ENCODE measurements at regions not wholly inside any gene's neighbourhood (a gene's known extent, or its start where the extent isn't known, plus 50 kb on each side); places are given as distances from the start of the nearest gene placed in this dataset.

DNA sequence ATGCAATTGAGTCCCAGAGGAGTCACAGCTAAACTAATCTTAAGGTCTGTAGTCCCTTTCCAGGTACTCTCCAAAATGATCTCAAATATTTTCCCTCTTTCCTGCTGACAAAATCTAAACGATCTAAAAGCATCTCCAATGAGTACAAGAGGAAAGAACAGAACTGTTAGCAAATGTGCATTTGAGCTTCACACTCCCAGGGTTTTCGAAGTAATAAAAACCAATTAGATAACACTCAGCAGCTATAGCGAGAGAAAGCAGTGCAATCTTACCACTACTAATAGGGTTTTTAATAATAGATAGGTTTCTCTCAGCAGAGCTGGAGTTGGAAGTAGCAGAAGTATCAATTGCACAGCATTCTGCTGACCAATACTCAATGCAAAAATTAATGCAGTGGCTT lies 995.4 kb downstream of the TUSC7 start:
- TF ChIP-seq, protein P1, sequence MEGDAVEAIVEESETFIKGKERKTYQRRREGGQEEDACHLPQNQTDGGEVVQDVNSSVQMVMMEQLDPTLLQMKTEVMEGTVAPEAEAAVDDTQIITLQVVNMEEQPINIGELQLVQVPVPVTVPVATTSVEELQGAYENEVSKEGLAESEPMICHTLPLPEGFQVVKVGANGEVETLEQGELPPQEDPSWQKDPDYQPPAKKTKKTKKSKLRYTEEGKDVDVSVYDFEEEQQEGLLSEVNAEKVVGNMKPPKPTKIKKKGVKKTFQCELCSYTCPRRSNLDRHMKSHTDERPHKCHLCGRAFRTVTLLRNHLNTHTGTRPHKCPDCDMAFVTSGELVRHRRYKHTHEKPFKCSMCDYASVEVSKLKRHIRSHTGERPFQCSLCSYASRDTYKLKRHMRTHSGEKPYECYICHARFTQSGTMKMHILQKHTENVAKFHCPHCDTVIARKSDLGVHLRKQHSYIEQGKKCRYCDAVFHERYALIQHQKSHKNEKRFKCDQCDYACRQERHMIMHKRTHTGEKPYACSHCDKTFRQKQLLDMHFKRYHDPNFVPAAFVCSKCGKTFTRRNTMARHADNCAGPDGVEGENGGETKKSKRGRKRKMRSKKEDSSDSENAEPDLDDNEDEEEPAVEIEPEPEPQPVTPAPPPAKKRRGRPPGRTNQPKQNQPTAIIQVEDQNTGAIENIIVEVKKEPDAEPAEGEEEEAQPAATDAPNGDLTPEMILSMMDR (IDR thresholded peaks at IDR 0.05), result no peak
- TF ChIP-seq POLR2A (IDR thresholded peaks at IDR 0.05), result no peak

Measured in transverse colon (tissue), 3 donors.